HG02759 (cell line): ENCODE measurements at regions not wholly inside any gene's neighbourhood (a gene's known extent, or its start where the extent isn't known, plus 50 kb on each side); places are given as distances from the start of the nearest gene placed in this dataset.
"Not testable (repeated sequence)": the region's sequence is repeated elsewhere in the genome, so short reads cannot be mapped to it uniquely, and the experiment has no call there.

ENCODE experiments used
- ATAC-seq: cut with Tn5 transposase; IDR thresholded peaks from one replicate; pipeline ENCODE4 v1.9.1; 2021; ENCODE audit warnings: mild to moderate bottlenecking, moderate library complexity; ENCODE audit not compliant: unreplicated experiment

DNA sequence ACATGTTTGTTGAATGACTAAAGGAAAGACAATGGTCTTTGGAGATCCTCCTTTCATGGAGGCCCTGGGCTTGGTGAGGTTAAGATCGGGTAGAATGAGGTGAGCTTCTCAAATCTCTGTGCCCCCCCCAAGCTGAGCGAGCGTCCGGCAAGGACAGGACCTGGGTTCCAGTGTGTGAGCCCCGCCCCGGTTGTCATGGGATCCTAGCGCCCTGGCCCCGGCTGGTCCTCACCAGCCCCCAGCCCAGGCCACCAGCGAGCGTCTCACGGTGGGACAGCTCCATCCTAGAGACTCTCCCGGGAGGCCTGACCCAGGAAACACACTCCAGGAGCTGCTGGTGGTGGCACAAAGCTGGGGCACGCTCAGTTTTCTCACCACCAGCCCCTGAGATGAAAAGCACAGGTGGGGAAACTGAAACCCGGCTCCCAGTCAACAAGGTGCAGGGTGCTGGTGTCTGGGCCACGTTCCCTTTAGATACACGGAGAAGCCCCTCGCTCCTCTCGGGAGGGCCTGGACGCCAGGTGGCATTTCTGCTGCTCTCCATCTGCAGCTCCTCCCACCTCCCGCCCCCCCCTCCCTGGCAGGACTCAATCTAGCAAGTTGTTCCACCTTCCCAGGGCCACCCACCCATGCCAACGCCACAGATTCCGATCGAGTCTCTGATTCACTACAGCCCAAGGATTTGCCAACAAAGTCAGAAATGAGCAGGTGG, 131.3 kb upstream of the PPP1R26 start:
- ATAC-seq: no peak

DNA sequence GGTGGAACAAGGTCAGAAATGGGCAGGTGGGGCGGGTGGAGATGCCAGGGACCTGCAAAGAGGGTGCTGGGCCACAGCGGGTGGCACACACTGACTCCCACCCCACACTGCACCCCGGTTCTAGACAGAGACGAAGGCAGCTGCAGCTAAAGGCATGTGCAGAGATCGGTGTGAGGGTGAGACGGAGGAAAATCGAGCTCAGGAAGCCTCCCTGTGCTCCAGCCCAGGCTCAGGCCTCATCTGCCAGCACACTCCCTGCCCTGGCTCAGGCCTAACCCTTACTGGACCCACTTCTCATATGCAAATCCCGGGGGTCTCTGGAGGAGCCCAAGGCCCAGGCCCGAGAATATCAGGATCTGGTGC, 130.8 kb upstream of the PPP1R26 start:
- no peak for ATAC-seq

DNA sequence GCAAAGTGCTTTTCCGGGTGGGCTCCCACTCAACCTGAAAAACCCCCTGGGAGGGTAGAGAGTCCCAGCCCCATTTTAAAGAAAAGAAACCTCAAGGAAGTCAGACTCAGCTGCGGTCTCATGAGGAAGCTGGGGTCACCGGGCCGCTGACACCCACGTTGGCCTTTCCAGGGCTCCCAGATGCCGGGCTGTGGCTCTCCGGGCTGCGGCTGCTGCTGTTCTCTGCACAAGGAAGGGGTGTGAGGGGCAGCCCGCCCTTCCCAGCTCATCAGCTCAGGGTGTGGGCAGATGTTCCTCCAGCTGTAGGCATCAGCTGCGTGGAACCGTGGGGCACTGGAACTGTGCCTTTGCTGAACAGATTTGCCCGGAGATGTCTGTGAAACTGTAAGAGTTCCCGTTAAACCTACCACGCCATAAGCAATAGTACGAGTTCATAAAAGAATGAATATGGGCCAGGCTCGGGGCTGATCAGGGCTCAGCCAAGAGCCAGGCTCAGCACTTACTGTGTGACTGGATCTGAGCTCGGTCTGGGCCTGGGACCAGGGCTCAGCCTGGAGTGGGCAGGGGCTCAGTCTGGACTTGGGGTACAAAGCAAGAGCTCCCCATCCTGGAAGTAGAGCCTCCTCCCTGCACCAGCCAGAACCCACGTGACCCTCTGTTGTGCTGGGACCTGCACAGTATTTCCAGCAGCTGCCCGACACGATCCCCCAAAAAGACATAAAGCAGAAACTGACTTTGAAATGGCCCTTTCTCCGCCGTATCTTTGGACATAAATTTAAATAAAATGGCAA, 130.2 kb upstream of the PPP1R26 start:
- ATAC-seq: no peak

DNA sequence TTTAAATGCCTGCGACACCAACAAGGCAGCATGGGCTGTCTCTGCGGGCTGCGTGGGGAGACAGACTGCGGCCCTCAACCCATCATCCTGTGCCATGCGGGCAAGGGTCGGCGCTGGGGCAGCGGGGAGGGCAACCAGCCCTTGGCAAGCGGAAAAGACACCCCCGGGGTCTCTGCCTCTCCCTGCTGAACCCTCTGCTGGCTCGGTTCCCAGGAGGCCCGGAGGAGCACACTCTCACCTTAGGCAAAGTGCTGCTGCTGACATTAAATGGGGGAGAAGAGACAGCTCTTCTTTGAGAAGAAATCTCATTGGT, 129.6 kb upstream of the PPP1R26 start:
- ATAC-seq: no peak

DNA sequence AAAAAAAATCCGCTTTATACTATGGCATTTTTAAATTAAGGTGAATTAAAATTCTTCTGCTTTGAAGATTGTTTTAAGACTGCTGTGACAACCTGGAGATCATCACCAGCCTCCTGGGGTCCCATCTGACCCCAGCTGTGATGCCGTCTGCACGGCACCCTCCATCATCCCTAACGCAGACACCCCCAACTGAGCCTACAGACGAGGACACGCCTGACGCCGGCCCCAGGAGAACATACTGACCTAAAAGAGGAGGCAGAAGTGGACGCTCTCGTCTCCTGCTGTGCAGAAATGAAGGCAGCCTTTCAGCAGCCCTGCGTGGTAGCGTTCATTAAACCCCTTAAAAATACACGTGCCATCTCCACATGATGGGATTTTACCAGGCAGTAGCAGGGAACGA, 125.6 kb upstream of the PPP1R26 start:
- ATAC-seq: no peak

DNA sequence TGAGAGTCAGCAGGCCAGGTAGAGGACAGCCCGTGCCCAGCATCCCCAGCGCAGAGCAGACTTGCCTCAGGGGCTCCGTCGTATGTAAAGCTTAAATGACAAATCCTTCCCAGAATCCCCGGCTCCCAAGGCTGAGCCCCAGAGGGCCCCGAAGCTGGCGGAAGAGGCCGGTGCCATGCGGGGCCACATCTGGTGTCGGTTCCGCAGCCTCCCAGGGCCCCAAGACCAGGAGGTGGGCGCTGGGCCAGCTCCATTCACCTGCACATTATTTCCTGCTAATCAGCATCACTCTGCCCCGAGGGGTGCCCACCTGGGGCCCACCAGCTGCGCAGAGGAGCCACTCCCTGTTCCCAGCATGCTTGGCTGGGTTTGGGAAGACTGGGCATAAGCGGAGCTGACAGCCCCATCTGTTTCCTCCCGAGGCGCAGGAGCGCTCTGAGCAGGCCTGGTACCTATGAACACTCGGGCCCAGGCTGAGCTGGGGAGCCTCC, 124.0 kb upstream of the PPP1R26 start:
- ATAC-seq: no peak

DNA sequence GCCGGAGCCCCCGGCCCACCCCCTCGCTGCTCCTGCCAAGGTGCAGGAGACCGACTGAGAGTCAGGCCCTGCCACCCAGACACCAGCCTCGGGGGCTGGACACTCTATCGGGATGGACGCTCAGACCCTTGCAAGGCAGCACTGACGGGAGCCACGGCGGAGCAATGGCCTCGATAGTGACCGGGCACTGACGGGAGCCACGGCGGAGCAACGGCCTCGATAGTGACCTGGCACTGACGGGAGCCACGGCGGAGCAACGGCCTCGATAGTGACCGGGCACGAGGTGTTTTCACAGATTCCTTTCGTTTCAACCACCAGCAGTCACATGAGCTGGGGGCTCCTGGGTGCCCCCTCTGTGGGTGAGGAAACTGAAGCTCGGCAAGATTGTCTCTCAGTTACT, 123.6 kb upstream of the PPP1R26 start:
- ATAC-seq: no peak

DNA sequence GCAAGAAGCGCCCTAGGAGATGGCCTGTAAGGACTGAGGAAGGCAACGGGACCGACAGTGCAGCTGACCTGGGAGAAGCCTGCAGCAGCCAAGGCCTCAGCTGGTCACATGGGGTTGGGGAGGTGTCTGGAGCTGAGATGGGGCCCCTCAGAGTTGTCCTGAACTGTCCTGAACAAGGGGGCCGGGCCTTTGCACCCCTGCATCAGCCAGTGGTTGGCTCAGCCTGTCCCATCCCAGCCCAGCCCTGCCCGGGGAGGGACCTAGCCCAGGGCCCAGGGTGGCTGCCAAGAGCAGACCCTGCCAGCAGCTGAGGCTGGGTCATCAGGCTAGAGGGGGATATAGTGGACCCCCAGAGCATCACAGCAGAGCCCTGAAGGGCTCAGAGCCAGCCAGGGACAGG, 122.8 kb upstream of the PPP1R26 start:
- no peak for ATAC-seq

DNA sequence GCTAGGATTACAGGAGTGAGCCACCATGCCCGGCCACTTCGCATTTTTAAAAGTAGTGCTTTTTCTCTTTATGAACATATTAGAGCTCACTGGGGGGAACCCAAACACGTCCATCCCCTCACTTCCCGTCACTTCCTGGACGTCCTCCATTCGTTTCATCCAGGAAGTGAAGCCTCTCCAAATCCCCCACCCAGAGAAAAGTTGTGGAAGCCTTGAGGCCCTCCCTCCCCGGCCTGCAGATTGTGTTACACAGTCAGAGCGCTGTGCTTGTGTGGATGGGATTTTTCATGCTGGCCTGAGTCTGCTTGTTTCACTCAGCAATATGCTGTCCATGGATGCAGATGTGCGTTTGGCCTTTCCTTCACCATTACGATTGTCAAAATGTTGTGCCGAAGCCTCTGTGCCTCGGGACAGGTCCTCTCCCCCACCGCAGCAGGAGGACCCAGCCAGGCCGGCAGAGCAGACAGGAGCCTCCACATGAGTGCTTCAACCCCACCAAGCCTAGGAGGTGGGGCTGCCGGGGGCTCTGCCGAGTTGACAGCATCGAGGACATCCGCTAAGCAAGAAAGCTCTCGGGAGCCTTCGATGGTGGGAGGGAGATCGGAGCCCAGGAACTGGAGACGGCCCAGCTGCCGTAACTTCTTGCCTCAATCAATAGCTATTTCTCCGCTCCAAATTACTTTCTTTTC, 121.6 kb upstream of the PPP1R26 start:
- no peak for ATAC-seq

DNA sequence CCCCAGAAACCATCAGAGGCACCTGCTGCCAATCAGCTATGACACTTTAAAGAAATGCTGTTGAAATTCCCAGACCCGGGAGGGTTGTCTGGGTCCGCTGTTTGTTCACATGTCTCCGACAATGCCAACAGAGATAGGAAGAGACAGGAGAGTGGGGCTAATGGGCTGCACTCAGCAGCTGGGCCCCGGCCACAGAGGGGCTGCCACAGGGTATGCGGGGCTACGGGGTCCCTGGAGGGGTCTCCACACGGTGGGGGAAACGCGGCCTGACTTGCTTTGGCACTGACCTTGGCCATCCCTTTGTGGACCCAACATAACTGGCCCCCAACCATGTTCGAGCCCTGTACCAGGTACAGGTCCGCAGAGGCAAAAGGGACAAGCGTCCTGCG, 121.0 kb upstream of the PPP1R26 start:
- ATAC-seq: no peak

DNA sequence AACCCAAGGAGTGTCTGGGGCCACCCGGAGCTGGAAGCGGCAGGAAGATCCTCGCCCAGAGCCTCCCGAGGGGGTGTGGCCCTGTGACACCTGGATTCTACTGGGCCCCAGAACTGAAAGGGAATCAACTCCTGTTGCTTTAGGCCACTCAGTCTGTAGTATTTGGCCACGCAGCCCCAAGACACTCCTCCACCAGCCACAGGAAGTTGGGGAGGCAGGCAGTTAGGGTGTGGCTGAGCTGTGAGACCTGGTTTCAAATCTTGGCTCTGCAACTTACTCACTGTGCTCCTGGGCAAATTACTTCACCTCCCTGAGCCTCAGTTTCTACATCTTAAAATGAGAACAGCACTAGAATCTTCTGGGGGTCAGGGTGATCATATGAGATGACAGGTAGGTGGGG, 119.8 kb upstream of the PPP1R26 start:
- no peak for ATAC-seq

DNA sequence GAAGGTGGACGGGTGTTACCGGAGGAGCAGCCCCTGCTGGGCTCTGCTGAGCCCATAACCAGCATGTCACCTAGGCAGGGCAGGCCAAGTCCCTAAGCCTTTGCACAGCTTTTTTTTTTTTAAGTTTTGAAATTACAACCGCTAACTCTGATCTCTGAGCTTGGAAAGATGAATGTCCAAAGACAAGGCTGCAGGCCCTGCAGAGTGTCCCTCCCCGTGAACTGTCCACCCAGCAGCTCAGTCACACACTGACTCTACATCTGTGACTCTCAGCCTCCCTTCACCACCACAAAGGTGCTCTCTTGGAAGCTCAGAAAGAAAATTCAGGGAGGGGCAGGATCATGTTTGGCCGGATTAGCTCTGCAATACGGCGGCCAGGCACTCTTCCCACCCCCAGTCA, 119.0 kb upstream of the PPP1R26 start:
- ATAC-seq: no peak

DNA sequence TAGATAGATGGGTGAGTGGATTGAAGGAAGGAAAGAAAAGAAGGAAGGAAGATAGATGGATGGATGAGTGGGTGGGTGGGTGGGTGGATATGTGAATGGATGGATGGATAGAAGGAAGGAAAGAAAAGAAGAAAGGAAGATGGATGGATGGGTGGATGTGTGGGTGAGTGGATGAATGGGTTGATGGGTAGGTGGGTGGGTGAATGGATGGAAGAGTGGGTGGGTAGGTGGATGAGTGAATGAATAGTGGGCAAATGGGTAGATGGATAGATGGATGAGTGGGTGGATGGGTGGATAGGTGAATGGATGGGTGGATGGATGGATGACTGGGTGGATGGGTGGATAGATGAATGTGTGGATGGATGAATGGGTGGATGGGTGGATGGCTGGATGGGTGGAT, 117.9 kb upstream of the PPP1R26 start:
- ATAC-seq: not testable (repeated sequence)

DNA sequence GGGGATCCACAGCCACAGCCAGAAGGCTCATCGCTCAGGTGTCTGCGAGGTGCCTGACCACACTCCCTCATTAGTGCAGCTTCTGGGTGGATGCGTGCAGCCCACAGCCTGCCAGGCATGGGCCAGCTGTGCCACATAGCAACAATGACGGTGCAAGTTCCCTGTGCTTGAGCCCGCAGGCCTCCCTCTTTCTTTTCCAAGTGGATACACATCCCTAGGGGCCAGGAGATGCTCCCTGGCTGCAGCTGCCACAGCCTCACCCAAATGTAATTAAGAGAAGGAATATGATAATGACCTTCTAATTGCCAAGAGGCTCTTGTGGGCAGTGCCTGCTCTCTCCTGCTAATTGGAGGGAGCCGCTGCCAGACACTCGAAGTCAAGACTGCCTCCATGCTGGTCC, 116.0 kb upstream of the PPP1R26 start:
- ATAC-seq: no peak

DNA sequence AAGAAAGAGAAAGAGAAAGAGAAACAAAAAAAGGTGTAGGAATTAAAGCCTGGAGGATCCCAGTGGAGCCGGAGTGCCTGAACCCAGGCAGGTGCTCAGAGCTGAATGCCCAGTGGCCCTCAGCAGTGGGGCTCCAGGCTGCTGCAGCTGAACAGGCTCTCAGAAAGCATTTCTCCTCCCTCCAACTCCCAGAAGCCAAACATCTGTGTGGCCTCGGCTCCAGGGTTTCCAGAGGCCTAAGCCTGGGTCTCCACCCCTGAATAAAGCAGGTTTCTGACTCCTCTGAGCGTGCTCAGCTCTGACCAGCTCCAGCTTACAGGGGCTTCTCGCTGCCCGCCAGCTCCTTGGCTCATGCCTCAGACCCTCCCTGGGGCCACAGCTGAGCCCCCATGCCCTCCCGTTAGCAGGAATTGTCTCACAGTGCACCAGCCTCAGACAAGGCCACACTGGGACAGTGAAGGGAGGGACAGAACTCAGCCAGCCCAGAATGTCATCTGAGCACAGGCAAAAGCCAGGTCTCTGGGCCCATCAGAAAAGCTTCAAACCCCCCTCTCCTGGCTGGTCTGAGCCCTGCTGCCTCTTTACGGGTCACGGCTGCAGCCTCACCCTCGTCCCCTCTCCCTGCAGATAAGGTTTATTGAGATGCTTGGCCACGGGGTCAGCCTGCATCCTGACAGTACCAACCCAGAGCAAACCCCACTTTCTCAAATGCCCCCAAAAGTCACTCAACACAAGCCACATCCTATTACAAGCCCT, 114.4 kb upstream of the PPP1R26 start:
- ATAC-seq: no peak

DNA sequence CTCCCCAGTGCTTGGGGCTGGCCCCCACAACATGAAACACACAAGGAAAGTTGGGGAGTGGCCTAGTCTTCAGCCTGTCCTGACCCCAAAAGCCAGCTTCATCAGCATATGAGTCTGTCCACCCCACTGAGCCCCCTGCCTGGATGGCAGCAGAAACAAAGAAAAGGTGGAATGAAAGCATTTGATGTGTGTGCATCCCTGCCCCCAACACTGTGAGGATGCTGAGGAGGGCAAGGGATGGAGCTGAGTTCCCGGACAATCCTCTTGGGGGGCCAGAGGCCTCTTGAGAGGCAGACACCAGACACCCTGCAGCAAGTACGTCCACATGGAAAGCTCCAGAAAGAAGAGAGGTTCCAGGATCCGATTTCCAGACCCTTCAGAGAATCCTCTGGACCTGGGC, 113.5 kb upstream of the PPP1R26 start:
- no peak for ATAC-seq

DNA sequence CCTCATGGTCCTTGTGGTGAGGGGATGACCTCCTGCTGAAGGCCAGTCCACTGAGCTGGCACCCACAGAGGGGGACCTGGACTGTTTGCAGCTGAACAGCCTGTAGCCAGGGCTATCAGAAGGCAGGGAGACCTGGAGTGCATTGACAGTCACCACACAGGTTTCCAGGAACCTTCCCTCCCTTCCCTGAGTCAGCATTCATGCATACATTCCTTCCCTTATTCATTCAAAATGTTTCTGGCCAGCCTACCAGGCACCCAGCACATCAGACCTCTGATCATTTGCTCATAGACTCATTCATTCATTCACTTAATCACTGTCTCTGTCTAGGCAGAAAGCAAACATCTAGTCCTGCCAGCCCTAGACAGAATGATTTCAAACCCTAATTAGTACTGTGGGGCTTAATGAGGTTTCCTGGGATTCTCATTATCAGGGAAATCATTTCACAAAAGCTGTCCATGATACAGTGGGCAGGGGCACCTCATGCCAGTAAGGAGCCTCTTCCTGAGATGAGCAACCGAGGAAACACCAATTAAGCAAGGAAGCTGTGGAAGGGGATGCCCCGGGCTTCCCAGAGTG, 110.1 kb upstream of the PPP1R26 start:
- ATAC-seq: no peak

DNA sequence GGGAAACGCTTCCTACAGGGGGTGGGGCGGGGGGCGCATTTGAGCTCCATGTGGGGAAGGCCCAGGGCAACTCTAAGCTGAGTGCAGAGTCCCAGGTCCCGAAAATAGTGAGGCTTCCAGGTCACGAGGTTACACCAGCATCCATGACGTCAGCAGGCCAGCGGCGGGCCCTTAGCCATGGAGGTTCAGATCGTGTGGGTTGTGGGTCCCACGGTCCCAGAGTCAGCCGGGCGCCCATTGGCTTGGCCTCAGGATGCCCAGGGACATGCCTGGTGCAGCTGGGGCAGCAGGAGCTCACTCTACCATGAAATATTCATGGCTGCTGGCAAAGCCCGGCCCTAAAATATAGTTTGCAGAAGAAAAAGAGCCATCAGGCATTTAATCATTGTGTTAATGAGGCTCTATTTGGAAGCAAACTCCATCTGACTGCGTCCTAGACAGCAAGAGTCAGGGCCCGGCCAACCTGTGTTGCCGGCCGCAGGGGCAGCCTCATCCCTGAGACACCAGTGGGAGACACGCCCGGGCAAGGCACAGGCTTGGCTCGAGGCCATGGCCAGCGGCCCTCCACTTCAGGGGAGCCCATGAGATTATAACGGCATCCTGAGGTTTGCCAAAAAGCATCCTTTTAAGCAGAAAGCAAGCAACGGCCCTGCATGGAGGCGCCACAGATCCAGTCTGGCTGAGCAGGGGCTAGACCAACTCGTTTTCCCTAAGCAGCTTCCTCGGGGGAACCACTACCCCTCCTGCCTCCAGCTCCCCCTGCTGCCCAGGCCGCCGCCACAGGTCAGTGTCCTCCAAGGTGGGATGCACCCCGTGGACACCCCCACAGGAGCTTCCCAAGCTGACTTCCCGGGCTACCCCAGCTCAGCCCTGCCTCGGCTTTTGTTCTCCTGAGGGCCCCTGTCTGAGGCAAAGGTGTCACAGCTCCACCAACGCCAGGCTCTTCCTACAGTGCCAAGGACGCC, 108.9 kb upstream of the PPP1R26 start:
- ATAC-seq: no peak

DNA sequence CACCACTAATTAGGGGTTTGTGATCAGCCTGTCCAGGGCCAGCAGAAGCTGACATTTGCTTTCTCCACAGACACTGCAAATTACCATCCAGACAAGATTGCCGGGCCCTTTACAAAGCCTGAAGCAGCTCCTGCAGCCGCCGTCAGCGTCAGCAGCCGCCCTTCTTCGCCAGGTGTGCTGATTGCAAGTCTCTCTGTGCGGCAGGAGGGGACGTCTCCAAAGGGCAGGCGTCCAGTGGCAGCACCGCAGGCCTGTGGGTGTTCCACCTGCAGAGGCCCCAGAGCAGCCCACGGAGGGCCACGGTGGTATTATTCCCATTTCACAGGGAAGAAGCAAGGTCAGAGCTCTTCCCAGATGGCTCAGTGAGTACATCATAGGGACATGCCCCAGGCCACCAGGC, 108.0 kb upstream of the PPP1R26 start:
- no peak for ATAC-seq

DNA sequence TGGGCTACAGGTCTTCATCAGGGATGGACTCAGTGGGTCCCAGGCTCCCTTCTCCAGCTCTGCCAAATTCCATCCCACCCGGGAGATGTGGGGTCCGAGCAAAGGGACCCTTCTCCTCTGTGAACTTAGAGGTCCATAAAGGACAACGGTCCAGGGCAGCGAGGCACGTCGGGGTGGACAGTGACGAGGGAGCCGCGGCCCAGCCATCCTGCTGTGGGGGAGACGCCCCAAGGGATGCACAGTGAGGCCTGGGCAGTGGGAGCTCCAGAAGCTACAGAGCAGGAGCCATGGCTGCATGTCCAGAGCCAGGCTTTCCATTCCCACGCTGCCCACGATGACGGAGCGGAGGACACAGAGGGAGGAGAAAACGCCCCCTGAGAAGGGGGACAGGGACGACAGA, 107.5 kb upstream of the PPP1R26 start:
- ATAC-seq: no peak
